Peyer's patch (tissue), 4 donors: ENCODE measurements at regions not wholly inside any gene's neighbourhood (a gene's known extent, or its start where the extent isn't known, plus 50 kb on each side); places are given as distances from the start of the nearest gene placed in this dataset.

ENCODE experiments used
- POLR2A ChIP-seq, 2 donors: fragments of 450-650 bp; IDR thresholded peaks; one replicate each; pipeline ENCODE4 v1.5.1; 2017; ENCODE audit warnings: antibody characterized with exemption in 2 of 2, mild to moderate bottlenecking in 2 of 2, moderate library complexity in 2 of 2
- TF ChIP-seq, protein P1 (sequence below), 6 experiments: fragments of 450-650 bp in 4 of 6; fragments of 200-600 bp in 2 of 6; sonication (generic) in 1 of 6; IDR thresholded peaks; one replicate each; pipeline ENCODE4 v1.5.1; 2017 to 2019; ENCODE audit warnings: antibody characterized with exemption in 6 of 6, mild to moderate bottlenecking in 3 of 6, moderate library complexity in 1 of 6

DNA sequence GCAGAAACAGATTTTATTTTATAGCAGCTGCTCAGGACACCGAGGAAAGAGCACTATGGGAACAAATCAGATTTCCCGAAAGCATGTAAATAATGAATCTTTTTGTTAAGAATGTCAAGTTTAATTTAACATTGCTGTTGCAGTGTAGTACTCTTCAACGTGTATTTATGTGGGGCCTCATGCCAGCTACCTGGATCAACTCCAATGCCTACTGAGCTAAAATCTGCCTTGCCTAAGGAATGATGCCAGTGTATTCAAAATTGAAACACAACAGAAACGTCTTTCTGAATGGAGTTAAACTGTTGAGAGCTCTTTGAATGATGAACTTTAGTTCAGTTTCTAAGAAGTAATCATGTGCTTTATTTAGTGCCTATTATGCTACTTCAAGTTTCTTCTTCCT lies 1379.8 kb upstream of the ATXN8OS start:
- TF ChIP-seq, protein P1, sequence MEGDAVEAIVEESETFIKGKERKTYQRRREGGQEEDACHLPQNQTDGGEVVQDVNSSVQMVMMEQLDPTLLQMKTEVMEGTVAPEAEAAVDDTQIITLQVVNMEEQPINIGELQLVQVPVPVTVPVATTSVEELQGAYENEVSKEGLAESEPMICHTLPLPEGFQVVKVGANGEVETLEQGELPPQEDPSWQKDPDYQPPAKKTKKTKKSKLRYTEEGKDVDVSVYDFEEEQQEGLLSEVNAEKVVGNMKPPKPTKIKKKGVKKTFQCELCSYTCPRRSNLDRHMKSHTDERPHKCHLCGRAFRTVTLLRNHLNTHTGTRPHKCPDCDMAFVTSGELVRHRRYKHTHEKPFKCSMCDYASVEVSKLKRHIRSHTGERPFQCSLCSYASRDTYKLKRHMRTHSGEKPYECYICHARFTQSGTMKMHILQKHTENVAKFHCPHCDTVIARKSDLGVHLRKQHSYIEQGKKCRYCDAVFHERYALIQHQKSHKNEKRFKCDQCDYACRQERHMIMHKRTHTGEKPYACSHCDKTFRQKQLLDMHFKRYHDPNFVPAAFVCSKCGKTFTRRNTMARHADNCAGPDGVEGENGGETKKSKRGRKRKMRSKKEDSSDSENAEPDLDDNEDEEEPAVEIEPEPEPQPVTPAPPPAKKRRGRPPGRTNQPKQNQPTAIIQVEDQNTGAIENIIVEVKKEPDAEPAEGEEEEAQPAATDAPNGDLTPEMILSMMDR (IDR thresholded peaks at IDR 0.05): no peak
- TF ChIP-seq POLR2A (IDR thresholded peaks at IDR 0.05): no peak
